NCI-H2227 treated with DMSO at 0.1 percent for 48 hours (cell line): ENCODE measurements at regions not wholly inside any gene's neighbourhood (a gene's known extent, or its start where the extent isn't known, plus 50 kb on each side); places are given as distances from the start of the nearest gene placed in this dataset.
A peak's percentile ranks its signal among the peaks of the same experiment; 100 is the strongest.
"Not testable (repeated sequence)": the region's sequence is repeated elsewhere in the genome, so short reads cannot be mapped to it uniquely, and the experiment has no call there.

Source experiments
- DNase-seq: peaks from one replicate; lab custom pipeline; 2025; lab: John Stamatoyannopoulos, UW

- no peak for DNase-seq
Observed at GRCh38 chr6:23655525-23655924, 470.5 kb upstream of the NRSN1 start.

GRCh38 chr6:23656255-23657194 is 469.5 kb upstream of the NRSN1 start:
- peak; percentile 67 for DNase-seq

- DNase-seq: peak; percentile 51
Observed at GRCh38 chr6:23659125-23659524, 466.9 kb upstream of the NRSN1 start.

GRCh38 chr6:23661549-23661948 is 464.5 kb upstream of the NRSN1 start:
- no peak for DNase-seq

- peak; percentile 31 for DNase-seq
Observed at GRCh38 chr6:23663096-23663495, 462.9 kb upstream of the NRSN1 start.

GRCh38 chr6:23663652-23664051 is 462.4 kb upstream of the NRSN1 start:
- no peak for DNase-seq

- not testable (repeated sequence) for DNase-seq
Observed at GRCh38 chr6:23665911-23666310, 460.1 kb upstream of the NRSN1 start.

GRCh38 chr6:23672737-23673136 is 453.3 kb upstream of the NRSN1 start:
- no peak for DNase-seq

- no peak for DNase-seq
Observed at GRCh38 chr6:23678626-23679025, 447.4 kb upstream of the NRSN1 start.

- no peak for DNase-seq
Observed at GRCh38 chr6:23681743-23682142, 444.3 kb upstream of the NRSN1 start.

GRCh38 chr6:23688650-23689049 is 437.4 kb upstream of the NRSN1 start:
- DNase-seq: no peak

GRCh38 chr6:23690453-23691049 is 435.5 kb upstream of the NRSN1 start:
- DNase-seq: peak; percentile 79

- DNase-seq: no peak
Observed at GRCh38 chr6:23692184-23692583, 433.8 kb upstream of the NRSN1 start.

- DNase-seq: peak; percentile 35
Observed at GRCh38 chr6:23696992-23697391, 429.0 kb upstream of the NRSN1 start.

- DNase-seq: no peak
Observed at GRCh38 chr6:23704479-23705052, 421.4 kb upstream of the NRSN1 start.

GRCh38 chr6:23705697-23706096 is 420.3 kb upstream of the NRSN1 start:
- no peak for DNase-seq

- DNase-seq: no peak
Observed at GRCh38 chr6:23712756-23713155, 413.3 kb upstream of the NRSN1 start.

GRCh38 chr6:23713211-23713610 is 412.8 kb upstream of the NRSN1 start:
- DNase-seq: no peak

GRCh38 chr6:23728707-23729106 is 397.3 kb upstream of the NRSN1 start:
- no peak for DNase-seq

GRCh38 chr6:23731609-23732008 is 394.4 kb upstream of the NRSN1 start:
- no peak for DNase-seq

- no peak for DNase-seq
Observed at GRCh38 chr6:23732521-23732920, 393.5 kb upstream of the NRSN1 start.

- no peak for DNase-seq
Observed at GRCh38 chr6:23735151-23735550, 390.9 kb upstream of the NRSN1 start.

GRCh38 chr6:23736577-23736976 is 389.4 kb upstream of the NRSN1 start:
- DNase-seq: no peak
